PFSK-1 (cell line): ENCODE measurements at regions not wholly inside any gene's neighbourhood (a gene's known extent, or its start where the extent isn't known, plus 50 kb on each side); places are given as distances from the start of the nearest gene placed in this dataset.

Experiments
- POLR2AphosphoS5 ChIP-seq: IDR thresholded peaks from 2 replicates; pipeline ENCODE4 v1.6.1; 2012; ENCODE audit warnings: low read depth, mild to moderate bottlenecking, control low read depth, low read length, moderate library complexity
- REST ChIP-seq, 2 experiments: IDR thresholded peaks; 2 replicates each; pipeline versions ENCODE4 v1.6.1 to v1.8.0; 2011 to 2012; ENCODE audit warnings: low read depth in 2 of 2, low read length in 2 of 2, control low read depth in 1 of 2, inconsistent platforms in 1 of 2, mild to moderate bottlenecking in 1 of 2, moderate library complexity in 1 of 2; ENCODE audit not compliant: insufficient read depth in 1 of 2

- TF ChIP-seq POLR2AphosphoS5 = no peak
- no peak for TF ChIP-seq REST (IDR thresholded peaks at IDR 0.05; ENCODE audit: insufficient read depth in 1 of 2, low read depth in 2 of 2, low read length in 2 of 2)
Observed at GRCh38 chr2:128541448-128541847, 222.8 kb upstream of the HS6ST1 start.
